ENCODE measurements at regions not wholly inside any gene's neighbourhood (a gene's known extent, or its start where the extent isn't known, plus 50 kb on each side); places are given as distances from the start of the nearest gene placed in this dataset.

DNA sequence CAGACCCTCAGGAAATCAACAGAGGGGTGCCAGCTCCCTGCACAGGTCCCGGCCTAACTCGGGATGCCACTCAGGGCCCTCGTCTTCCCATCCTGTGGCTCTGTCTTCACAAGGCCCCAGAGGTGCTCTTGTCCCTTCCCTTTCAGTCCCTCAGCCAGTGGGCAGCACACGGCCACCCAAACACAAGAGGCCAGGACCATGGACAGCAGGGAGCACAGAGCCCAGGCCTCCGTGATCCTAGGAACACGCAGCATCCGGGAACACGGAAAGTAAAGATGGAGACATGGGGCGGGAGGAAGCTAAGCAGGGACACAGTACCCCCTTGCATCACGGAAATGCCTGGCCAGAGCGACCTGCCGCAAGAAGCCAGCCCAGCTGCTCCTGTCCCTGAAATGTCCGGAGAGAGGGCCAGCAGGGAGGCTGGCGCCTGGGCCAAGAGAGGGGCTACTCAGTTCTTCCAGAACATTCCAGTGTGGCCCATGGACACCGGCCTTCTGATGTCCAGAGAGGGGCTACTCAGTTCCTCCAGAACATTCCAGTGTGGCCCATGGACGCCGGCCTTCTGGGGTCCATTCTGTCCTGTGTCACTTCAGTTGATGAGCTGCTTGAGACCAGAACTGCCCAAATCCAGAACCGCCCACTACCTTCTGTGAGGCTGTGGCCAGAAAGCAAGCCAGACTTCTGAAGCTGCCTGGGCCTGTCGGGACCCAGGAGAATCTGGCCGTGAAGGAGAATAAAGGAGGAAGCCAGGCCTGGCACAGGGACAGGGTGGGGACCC, 274.0 kb downstream of the BRD1 start:
- 82 to 92% (median 86%) methylated on average over 6 to 20 of the region's 20 CpGs for WGBS, 5 donors
- intact Hi-C loops (cut with DNase I; ENCODE audit: low total_unique reads): no loop called here
- H3K4me3 ChIP-seq: no peak overlapping the region

DNA sequence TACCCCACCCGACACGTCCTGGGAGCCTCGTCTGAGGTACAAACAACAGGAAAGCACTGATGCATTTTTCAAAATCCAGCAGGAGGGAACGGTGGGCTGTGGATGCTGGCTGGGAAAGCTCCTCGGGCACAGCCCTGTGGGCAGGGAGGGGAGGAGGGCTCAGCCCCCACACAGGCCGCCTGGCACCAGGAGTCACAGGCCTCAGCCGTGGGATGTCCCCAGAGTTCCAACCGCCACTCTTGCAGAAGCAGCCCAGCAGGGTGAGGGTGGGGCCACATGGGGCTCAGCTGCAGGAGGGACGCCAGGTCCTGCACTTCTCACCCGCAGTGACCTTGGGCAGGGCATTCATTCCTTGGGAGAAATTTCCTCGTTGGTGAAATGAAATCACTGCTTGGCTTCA, 274.6 kb downstream of the BRD1 start:
- Histone ChIP-seq H3K9me3 (peaks cover 0 to 22% (median 14%) of the 10 kb centered on the region in 8 donors), H3K27ac (no peak overlapping the region), H3K36me3 (peaks cover 0 to 22% (median 0%) of the 10 kb centered on the region in 6 donors), H3K27me3 (replicated peaks in 1 of 7) (no peaks in the 10 kb centered on the region), H3K4me3 (no peak overlapping the region), H3K4me1 (peaks cover 0 to 6% (median 0%) of the 10 kb centered on the region in 6 donors)
- WGBS, 5 donors: 78 to 92% (median 82%) methylated on average over 10 to 11 of the region's 11 CpGs
- TF ChIP-seq CTCF (IDR thresholded peaks at IDR 0.05 in 8 of 11, conservative IDR thresholded peaks at IDR 0.05 in 3 of 11) (no peak), POLR2A (IDR thresholded peaks at IDR 0.05) (no peak), POLR2AphosphoS5 (IDR thresholded peaks at IDR 0.05) (no peak)
- intact Hi-C loops (cut with DNase I; ENCODE audit: low total_unique reads): no loop called here
- peak; percentile 50 for DNase-seq

More for the DNA sequence above, 274.0 kb downstream of the BRD1 start:
- peaks cover 0 to 26% (median 0%) of the 10 kb centered on the region in 6 donors for H3K36me3 ChIP-seq
- TF ChIP-seq CTCF (IDR thresholded peaks at IDR 0.05 in 8 of 11, conservative IDR thresholded peaks at IDR 0.05 in 3 of 11) (no peak), POLR2A (IDR thresholded peaks at IDR 0.05) (no peak), POLR2AphosphoS5 (IDR thresholded peaks at IDR 0.05) (no peak)
- H3K4me1 ChIP-seq: peaks cover 0 to 6% (median 0%) of the 10 kb centered on the region in 6 donors
- H3K9me3 ChIP-seq: peaks cover 0 to 26% (median 16%) of the 10 kb centered on the region in 8 donors
- peak; percentile 59 for DNase-seq
- no peaks in the 10 kb centered on the region for H3K27me3 ChIP-seq (replicated peaks in 1 of 7)
- H3K27ac ChIP-seq: no peak overlapping the region

GRCh38 chr22:49551897-49552614, 275.6 kb downstream of the BRD1 start:
- intact Hi-C loops (cut with DNase I; ENCODE audit: low total_unique reads): no loop called here
- peaks cover 0 to 24% (median 0%) of the 10 kb centered on the region in 6 donors for H3K36me3 ChIP-seq

More at GRCh38 chr22:49551897-49552614, 275.6 kb downstream of the BRD1 start:
- Histone ChIP-seq H3K4me3 (no peak overlapping the region), H3K27me3 (replicated peaks in 1 of 7) (no peaks in the 10 kb centered on the region), H3K27ac (no peak overlapping the region), H3K9me3 (peaks cover 0 to 22% (median 14%) of the 10 kb centered on the region in 8 donors), H3K4me1 (peaks cover 0 to 6% (median 0%) of the 10 kb centered on the region in 6 donors)
- TF ChIP-seq CTCF (IDR thresholded peaks at IDR 0.05 in 8 of 11, conservative IDR thresholded peaks at IDR 0.05 in 3 of 11): no peak
- peak; percentile 43 for DNase-seq
- WGBS, 5 donors: 72 to 90% (median 89%) methylated on average over 15 of the region's 15 CpGs

Measured in spleen (tissue), 11 donors.